ENCODE measurements at regions not wholly inside any gene's neighbourhood (a gene's known extent, or its start where the extent isn't known, plus 50 kb on each side); places are given as distances from the start of the nearest gene placed in this dataset.

- TF ChIP-seq POLR2A (IDR thresholded peaks at IDR 0.05): no peak
- TF ChIP-seq, protein P1, sequence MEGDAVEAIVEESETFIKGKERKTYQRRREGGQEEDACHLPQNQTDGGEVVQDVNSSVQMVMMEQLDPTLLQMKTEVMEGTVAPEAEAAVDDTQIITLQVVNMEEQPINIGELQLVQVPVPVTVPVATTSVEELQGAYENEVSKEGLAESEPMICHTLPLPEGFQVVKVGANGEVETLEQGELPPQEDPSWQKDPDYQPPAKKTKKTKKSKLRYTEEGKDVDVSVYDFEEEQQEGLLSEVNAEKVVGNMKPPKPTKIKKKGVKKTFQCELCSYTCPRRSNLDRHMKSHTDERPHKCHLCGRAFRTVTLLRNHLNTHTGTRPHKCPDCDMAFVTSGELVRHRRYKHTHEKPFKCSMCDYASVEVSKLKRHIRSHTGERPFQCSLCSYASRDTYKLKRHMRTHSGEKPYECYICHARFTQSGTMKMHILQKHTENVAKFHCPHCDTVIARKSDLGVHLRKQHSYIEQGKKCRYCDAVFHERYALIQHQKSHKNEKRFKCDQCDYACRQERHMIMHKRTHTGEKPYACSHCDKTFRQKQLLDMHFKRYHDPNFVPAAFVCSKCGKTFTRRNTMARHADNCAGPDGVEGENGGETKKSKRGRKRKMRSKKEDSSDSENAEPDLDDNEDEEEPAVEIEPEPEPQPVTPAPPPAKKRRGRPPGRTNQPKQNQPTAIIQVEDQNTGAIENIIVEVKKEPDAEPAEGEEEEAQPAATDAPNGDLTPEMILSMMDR (IDR thresholded peaks at IDR 0.05): no peak
These were observed 260.3 kb downstream of the SLITRK6 start for GRCh38 chr13:85538957-85539356.

All from adrenal gland (tissue), 5 donors.